Cardiac muscle cell (in vitro differentiated cells and primary cell): ENCODE measurements at regions not wholly inside any gene's neighbourhood (a gene's known extent, or its start where the extent isn't known, plus 50 kb on each side); places are given as distances from the start of the nearest gene placed in this dataset.

ENCODE experiments used
- DNase-seq, 2 donors: peaks; one replicate each; pipeline versions ENCODE4 v3.0.0 to v3.0.0-alpha.2; 2010 to 2017; ENCODE audit warnings: low read depth in 1 of 2, low spot score in 1 of 2
- H3K27ac ChIP-seq: fragments of 200-600 bp; sonication (generic); 2 replicates; pipeline ENCODE4 v1.5.1; 2016
- H3K27me3 ChIP-seq: fragments of 200-600 bp; sonication (generic); 2 replicates; pipeline ENCODE4 v1.6.0; 2016; ENCODE audit warnings: control low read depth
- H3K36me3 ChIP-seq: fragments of 200-600 bp; sonication (generic); 2 replicates; pipeline ENCODE4 v1.5.1; 2016; ENCODE audit warnings: control low read depth
- H3K4me1 ChIP-seq: fragments of 200-600 bp; sonication (generic); 2 replicates; pipeline ENCODE4 v1.8.1; 2017; ENCODE audit warnings: low read depth, mild to moderate bottlenecking, mixed run types
- H3K4me3 ChIP-seq: fragments of 200-600 bp; sonication (generic); 2 replicates; pipeline ENCODE4 v1.5.1; 2016; ENCODE audit warnings: mild to moderate bottlenecking
- H3K9me3 ChIP-seq: fragments of 200-600 bp; sonication (generic); 2 replicates; pipeline ENCODE4 v1.5.1; 2017; ENCODE audit warnings: low read depth, mild to moderate bottlenecking, control low read depth
- CTCF ChIP-seq: IDR thresholded peaks from 2 replicates; pipeline ENCODE4 v1.5.1; 2012; ENCODE audit warnings: low read depth, mild to moderate bottlenecking, low read length

DNA sequence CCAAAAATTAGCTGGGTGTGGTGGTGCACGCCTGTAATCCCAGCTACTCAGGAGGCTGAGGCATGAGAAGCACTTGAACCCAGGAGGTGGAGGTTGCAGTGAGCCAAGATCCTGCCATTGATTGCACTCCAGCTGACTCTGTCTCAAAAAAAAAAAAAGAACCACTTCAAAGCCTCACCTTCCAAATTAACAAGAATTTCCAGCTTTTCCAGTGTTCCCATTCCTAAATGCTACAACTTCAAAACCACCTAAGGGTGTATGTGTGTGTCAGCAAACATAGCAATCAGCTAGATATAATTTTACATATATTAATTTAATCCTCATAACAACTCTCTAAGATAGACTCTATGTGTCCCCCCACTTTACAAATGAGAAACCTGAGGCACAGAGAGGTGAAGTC, 512.5 kb upstream of the PROK2 start:
- H3K9me3 ChIP-seq = no peaks in the 10 kb centered on the region
- H3K27ac ChIP-seq = no peak overlapping the region
- no peaks in the 10 kb centered on the region for H3K36me3 ChIP-seq
- no peak for DNase-seq
- TF ChIP-seq CTCF = no peak
- H3K27me3 ChIP-seq = no peaks in the 10 kb centered on the region
- peaks cover 13% of the 10 kb centered on the region for H3K4me1 ChIP-seq
- H3K4me3 ChIP-seq = no peak overlapping the region

GRCh38 chr3:72296477-72297111, 511.6 kb upstream of the PROK2 start:
- no peak for DNase-seq
- peaks cover 13% of the 10 kb centered on the region for H3K4me1 ChIP-seq
- H3K9me3 ChIP-seq = no peaks in the 10 kb centered on the region
- H3K27ac ChIP-seq = no peak overlapping the region
- no peaks in the 10 kb centered on the region for H3K27me3 ChIP-seq
- H3K36me3 ChIP-seq = no peaks in the 10 kb centered on the region
- no peak overlapping the region for H3K4me3 ChIP-seq
- TF ChIP-seq CTCF = no peak

DNA sequence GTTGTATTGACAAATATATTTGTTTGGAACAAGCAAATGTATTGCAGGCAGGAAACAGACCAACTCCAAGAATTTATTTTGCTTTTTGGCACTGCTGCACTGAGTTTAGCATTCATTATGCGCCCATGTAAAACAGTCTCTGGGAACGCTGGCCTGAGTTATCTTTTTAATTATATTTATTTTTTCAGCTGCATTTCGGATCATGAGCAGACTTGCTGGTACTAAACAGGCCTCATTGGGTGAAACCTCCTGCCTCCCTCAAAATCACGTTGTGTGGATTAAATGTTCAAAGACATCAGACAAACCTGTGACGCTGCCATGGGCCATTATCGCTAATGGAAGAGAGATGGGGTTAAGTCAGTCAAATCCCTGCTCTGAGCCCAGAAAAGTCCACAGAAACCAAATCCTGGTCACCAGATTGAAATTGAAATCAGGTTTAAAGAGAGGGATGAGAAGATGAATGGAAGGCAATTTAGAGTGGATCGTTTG, 511.1 kb upstream of the PROK2 start:
- DNase-seq = no peak
- Histone ChIP-seq H3K9me3 (no peaks in the 10 kb centered on the region), H3K36me3 (no peaks in the 10 kb centered on the region), H3K4me3 (no peak overlapping the region), H3K27me3 (no peaks in the 10 kb centered on the region), H3K4me1 (peaks cover 13% of the 10 kb centered on the region), H3K27ac (no peak overlapping the region)
- TF ChIP-seq CTCF = no peak

DNA sequence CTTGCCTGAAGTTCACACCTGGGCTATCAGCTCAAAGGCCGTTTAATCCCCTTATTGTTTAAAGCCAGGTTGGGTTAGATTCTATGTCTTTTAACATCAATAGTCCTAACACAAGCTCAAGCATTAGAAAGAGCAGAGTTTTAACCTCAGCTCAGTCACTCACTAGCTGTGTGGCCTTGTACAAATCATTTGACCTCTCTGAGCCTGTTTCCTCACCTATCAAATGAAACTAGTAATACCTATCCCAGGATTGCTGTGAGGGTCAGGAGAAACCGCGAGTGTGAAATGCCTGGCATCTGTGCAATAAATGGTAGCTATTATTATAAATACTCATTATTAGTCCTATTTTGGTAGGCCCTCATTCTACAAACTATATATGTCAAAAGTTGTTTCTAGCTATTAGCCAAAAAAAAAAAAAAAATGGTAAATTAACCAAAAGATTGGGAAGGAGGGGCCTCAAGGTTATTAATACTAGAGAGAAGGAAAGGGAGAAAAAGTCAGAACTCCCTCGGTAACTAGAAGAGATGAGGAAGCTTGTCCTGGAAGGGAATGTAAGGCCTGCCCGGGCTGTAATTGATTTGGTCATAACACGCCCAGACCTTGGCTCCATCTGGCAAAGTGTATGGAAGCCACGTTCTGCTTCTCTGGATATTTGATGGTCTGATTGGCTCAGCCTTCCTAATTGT, 510.5 kb upstream of the PROK2 start:
- TF ChIP-seq CTCF = no peak
- Histone ChIP-seq H3K9me3 (no peaks in the 10 kb centered on the region), H3K36me3 (no peaks in the 10 kb centered on the region), H3K27me3 (no peaks in the 10 kb centered on the region), H3K4me1 (peaks cover 13% of the 10 kb centered on the region), H3K4me3 (no peak overlapping the region), H3K27ac (no peak overlapping the region)
- DNase-seq = no peak

GRCh38 chr3:72290859-72291638, 506.1 kb upstream of the PROK2 start:
- no peaks in the 10 kb centered on the region for H3K27me3 ChIP-seq
- H3K9me3 ChIP-seq = no peaks in the 10 kb centered on the region
- DNase-seq = peak in 1 of 2 donors; percentile 25
- no peaks in the 10 kb centered on the region for H3K36me3 ChIP-seq
- H3K4me1 ChIP-seq = no peaks in the 10 kb centered on the region
- no peak overlapping the region for H3K4me3 ChIP-seq
- no peak overlapping the region for H3K27ac ChIP-seq
- no peak for TF ChIP-seq CTCF
